H7 (cell line): ENCODE measurements at regions not wholly inside any gene's neighbourhood (a gene's known extent, or its start where the extent isn't known, plus 50 kb on each side); places are given as distances from the start of the nearest gene placed in this dataset.

Source experiments
- DNase-seq: peaks from one replicate; pipeline ENCODE4 v3.0.0; 2012
- H3K27me3 ChIP-seq: 2 replicates; pipeline ENCODE4 v1.6.0; 2011; ENCODE audit warnings: mild to moderate bottlenecking, low read length; ENCODE audit not compliant: control insufficient read depth, insufficient read depth
- H3K36me3 ChIP-seq: replicated peaks from 2 replicates; pipeline ENCODE4 v1.5.1; 2011; ENCODE audit warnings: low read length; ENCODE audit not compliant: control insufficient read depth, insufficient read depth
- H3K4me3 ChIP-seq: 2 replicates; pipeline ENCODE4 v1.5.1; 2011; ENCODE audit warnings: low read depth, mild to moderate bottlenecking, control low read depth, low read length, moderate library complexity; ENCODE audit not compliant: insufficient read depth

GRCh38 chr14:65224799-65225198, 122.5 kb upstream of the MAX start:
- Histone ChIP-seq H3K36me3 (no peaks in the 10 kb centered on the region), H3K4me3 (no peak overlapping the region), H3K27me3 (no peaks in the 10 kb centered on the region)
- DNase-seq = no peak

DNA sequence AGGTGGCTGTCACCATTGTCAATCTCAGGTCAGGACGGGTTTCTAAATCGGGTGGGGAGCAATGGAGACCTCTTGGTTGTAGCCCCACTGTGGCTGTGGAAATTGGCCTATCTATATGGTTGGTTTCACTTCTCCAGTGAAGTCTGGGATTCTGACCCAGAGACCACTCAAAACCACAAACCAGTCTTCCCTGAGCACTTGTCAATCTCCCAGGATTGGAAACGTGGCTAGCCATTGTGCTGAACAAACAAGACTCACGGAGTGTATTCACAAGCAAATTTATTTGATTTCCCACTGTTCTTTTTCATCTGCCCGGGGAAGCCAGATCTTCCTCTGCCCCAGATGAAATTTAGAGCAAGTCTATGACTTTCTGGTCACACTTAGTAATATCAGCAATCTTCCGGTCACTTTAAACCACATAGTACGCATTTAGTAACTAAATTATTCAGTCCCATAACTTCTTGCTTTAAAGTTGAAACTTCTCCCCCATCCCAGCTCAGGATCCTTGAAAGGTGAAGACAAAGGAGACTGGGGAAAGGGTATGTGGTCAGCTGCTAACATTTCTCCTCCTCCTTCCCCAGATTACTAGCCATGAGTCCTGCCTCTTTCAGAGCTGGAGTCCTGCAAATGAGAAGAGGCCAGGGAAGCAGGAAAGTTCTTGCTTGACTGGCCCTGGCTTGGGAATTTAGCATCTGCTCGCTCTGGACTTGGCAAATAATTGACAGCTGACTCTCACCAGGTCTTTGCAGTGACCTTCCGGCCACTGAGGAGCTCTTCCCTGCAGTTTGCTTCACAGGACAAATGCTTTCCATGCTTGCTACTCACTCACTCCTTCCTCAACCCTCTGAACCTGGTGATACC, 123.2 kb upstream of the MAX start:
- no peaks in the 10 kb centered on the region for H3K27me3 ChIP-seq
- DNase-seq = no peak
- H3K36me3 ChIP-seq = no peaks in the 10 kb centered on the region
- H3K4me3 ChIP-seq = no peak overlapping the region

DNA sequence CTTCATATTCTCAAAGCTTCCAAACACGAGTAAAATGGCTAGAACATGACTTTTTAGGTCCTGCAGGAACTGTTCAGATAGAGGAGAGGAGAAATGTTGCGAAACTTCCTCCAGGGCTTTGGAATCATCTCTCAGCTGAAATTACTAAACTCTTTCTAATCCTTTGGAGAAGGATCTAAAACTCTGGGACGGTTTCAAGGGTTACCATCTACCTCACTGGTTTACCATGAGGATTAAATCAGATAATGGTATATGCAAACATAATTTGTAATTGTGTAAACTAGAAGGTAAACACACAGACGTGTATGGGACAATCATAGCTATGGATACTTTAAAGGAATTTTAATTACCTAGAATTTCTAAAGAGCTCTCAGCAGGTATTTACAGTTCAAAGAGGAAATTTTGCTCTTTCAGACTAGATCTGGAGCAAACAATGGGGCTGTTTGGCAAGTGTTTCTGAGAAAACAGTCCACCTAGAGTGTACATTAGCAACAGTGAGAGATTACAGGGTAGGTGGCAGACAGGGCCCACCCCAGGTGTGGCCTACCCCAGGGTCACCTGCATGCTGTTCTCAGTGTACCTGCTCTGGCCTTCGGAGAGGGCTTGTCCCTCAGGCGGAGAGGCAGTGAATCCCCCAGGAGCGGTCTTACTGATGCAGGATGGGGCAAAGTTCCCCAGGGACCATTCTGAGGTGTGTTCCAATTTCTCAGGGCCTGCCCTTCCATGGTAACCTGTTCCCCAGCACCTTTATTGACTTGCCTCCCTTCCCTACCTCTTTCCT, 124.7 kb upstream of the MAX start:
- Histone ChIP-seq H3K27me3 (no peaks in the 10 kb centered on the region), H3K36me3 (no peaks in the 10 kb centered on the region), H3K4me3 (no peak overlapping the region)
- no peak for DNase-seq

GRCh38 chr14:65228436-65228835, 126.1 kb upstream of the MAX start:
- H3K4me3 ChIP-seq = no peak overlapping the region
- no peaks in the 10 kb centered on the region for H3K27me3 ChIP-seq
- no peak for DNase-seq
- no peaks in the 10 kb centered on the region for H3K36me3 ChIP-seq

DNA sequence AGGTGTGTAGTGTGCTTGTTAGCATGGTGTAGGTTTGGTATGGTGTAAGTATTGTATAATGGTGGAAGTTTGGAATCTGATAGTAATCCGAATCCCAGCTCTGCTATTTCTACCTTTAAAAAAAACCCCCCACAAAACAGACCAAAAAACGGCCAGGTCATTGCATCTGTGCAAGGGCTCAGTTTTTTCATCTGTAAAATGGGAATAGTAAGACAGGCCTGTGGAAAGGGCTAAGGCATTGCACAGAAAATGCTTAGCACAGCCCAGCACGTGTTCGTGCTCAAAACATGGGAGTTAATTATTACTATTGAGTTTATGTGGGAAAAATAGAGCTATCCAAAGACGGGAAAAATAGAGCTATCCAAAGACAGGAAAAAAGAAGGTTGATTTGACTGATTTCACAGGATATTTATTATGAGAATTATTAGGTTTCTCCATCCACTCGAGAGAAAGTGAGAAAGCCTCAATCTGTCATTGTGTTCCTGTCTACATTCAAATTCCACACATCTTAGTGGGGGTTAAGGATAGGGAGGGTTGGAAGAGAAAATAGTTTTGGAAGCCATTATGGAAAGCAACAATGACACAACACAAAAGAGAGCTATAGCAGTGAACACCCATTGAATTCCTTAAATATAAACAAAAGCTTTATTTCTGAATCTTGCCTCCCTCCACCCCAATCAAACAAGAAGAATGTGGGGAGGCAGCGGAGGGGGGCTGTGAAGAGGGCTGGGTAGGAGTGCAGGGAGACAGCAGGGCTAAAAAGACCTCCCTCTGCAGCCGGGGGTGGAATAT, 126.8 kb upstream of the MAX start:
- Histone ChIP-seq H3K4me3 (no peak overlapping the region), H3K27me3 (no peaks in the 10 kb centered on the region), H3K36me3 (no peaks in the 10 kb centered on the region)
- DNase-seq = no peak

GRCh38 chr14:65229748-65230728, 127.7 kb upstream of the MAX start:
- Histone ChIP-seq H3K4me3 (no peak overlapping the region), H3K27me3 (no peaks in the 10 kb centered on the region), H3K36me3 (no peaks in the 10 kb centered on the region)
- peak; percentile 78 for DNase-seq

GRCh38 chr14:65231286-65231980, 129.1 kb upstream of the MAX start:
- H3K4me3 ChIP-seq = no peak overlapping the region
- DNase-seq = no peak
- no peaks in the 10 kb centered on the region for H3K27me3 ChIP-seq
- no peaks in the 10 kb centered on the region for H3K36me3 ChIP-seq

DNA sequence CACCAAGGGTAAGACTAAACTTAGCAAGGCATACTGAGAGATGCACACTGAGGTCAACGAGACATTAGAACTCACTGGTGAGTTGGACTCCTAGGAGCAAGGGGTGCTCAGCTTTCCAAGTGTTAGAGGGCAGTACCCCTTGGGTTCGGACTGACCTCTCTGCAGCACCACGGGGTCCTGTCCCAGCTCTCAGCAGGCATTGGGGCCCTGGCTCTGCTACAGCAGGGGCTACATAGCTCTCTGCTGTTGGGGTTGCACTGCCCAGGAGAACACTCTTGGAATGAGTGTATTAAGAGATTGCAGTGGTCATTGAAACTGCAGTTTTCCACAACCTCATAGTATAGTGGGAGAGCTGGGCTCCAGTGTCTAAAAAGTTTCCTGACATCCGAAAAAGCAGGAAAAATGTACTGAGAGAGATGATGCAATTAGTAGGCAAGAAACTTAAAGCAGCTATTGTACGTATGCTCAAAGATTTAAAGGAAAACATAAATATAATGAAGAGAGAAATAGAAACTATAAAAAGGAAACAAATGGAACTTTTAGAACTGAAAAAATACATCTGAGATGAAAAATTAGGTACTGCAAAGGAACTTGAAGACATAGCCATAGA, 132.5 kb upstream of the MAX start:
- Histone ChIP-seq H3K27me3 (no peaks in the 10 kb centered on the region; the same call in 1 of the 2 replicates), H3K36me3 (no peaks in the 10 kb centered on the region), H3K4me3 (no peak overlapping the region)
- no peak for DNase-seq

GRCh38 chr14:65237023-65237814, 134.9 kb upstream of the MAX start:
- Histone ChIP-seq H3K27me3 (no peaks in the 10 kb centered on the region; the same call in 1 of the 2 replicates), H3K4me3 (no peak overlapping the region), H3K36me3 (no peaks in the 10 kb centered on the region)
- DNase-seq = no peak

- Histone ChIP-seq H3K4me3 (no peak overlapping the region), H3K36me3 (no peaks in the 10 kb centered on the region), H3K27me3 (no peaks in the 10 kb centered on the region; the same call in 1 of the 2 replicates)
- no peak for DNase-seq
These were observed 135.6 kb upstream of the MAX start for GRCh38 chr14:65237941-65238340.

- H3K27me3 ChIP-seq = no peaks in the 10 kb centered on the region; the same call in 1 of the 2 replicates
- no peak overlapping the region for H3K4me3 ChIP-seq
- H3K36me3 ChIP-seq = no peaks in the 10 kb centered on the region
- DNase-seq = no peak
These were observed 136.1 kb upstream of the MAX start for GRCh38 chr14:65238456-65238855.

- Histone ChIP-seq H3K36me3 (no peaks in the 10 kb centered on the region), H3K27me3 (no peaks in the 10 kb centered on the region; the same call in 1 of the 2 replicates), H3K4me3 (no peak overlapping the region)
- no peak for DNase-seq
These were observed 137.0 kb upstream of the MAX start for GRCh38 chr14:65239143-65239937.
